GM19239 (cell line): ENCODE measurements at regions not wholly inside any gene's neighbourhood (a gene's known extent, or its start where the extent isn't known, plus 50 kb on each side); places are given as distances from the start of the nearest gene placed in this dataset.

Experiments used
- DNase-seq: peaks from one replicate; pipeline ENCODE4 v3.0.0; 2011; ENCODE audit warnings: low spot score; ENCODE audit not compliant: insufficient read length
- FAIRE-seq: peaks from 2 replicates; lab custom pipeline; 2011; peaks lifted over from hg19 to GRCh38; lab: Jason Lieb, UNC

- DNase-seq (no peak), FAIRE-seq (no peak)
These were observed 185.9 kb upstream of the ONECUT1 start for GRCh38 chr15:52975941-52976449.

GRCh38 chr15:52963865-52964264 lies 173.7 kb upstream of the ONECUT1 start:
- no peak for DNase-seq
- no peak for FAIRE-seq

GRCh38 chr15:52960283-52960682 lies 170.1 kb upstream of the ONECUT1 start:
- no peak for DNase-seq
- FAIRE-seq, result no peak

GRCh38 chr15:52943746-52944145 lies 153.6 kb upstream of the ONECUT1 start:
- FAIRE-seq (no peak), DNase-seq (no peak)

GRCh38 chr15:52936489-52936888 lies 146.4 kb upstream of the ONECUT1 start:
- FAIRE-seq (no peak), DNase-seq (no peak)

- FAIRE-seq (no peak), DNase-seq (no peak)
These were observed 135.0 kb upstream of the ONECUT1 start for GRCh38 chr15:52925130-52925529.

GRCh38 chr15:52924630-52925029 lies 134.5 kb upstream of the ONECUT1 start:
- FAIRE-seq (no peak), DNase-seq (no peak)

- FAIRE-seq, result no peak
- no peak for DNase-seq
These were observed 133.5 kb upstream of the ONECUT1 start for GRCh38 chr15:52923626-52924025.

- no peak for FAIRE-seq
- no peak for DNase-seq
These were observed 132.7 kb upstream of the ONECUT1 start for GRCh38 chr15:52922871-52923270.

- no peak for FAIRE-seq
- DNase-seq, result no peak
These were observed 122.0 kb upstream of the ONECUT1 start for GRCh38 chr15:52912172-52912571.

- FAIRE-seq (no peak), DNase-seq (no peak)
These were observed 103.2 kb upstream of the ONECUT1 start for GRCh38 chr15:52893338-52893737.

GRCh38 chr15:52879904-52880303 lies 89.8 kb upstream of the ONECUT1 start:
- no peak for DNase-seq
- no peak for FAIRE-seq

- DNase-seq, result no peak
- no peak for FAIRE-seq
These were observed 89.0 kb upstream of the ONECUT1 start for GRCh38 chr15:52879145-52879544.

- FAIRE-seq, result no peak
- DNase-seq, result no peak
These were observed 87.0 kb upstream of the ONECUT1 start for GRCh38 chr15:52876991-52877663.

- DNase-seq (no peak), FAIRE-seq (no peak)
These were observed 82.1 kb upstream of the ONECUT1 start for GRCh38 chr15:52872036-52872818.

- no peak for DNase-seq
- no peak for FAIRE-seq
These were observed 79.9 kb upstream of the ONECUT1 start for GRCh38 chr15:52870015-52870414.

- no peak for FAIRE-seq
- no peak for DNase-seq
These were observed 76.6 kb upstream of the ONECUT1 start for GRCh38 chr15:52866698-52867097.

- DNase-seq, result no peak
- FAIRE-seq, result no peak
These were observed 72.5 kb upstream of the ONECUT1 start for GRCh38 chr15:52862677-52863076.

GRCh38 chr15:52858782-52859176 lies 68.6 kb upstream of the ONECUT1 start:
- FAIRE-seq, result no peak
- no peak for DNase-seq

GRCh38 chr15:52857937-52858781 lies 68.0 kb upstream of the ONECUT1 start:
- no peak for DNase-seq
- FAIRE-seq, result no peak

GRCh38 chr15:52857471-52857870 lies 67.3 kb upstream of the ONECUT1 start:
- DNase-seq (no peak), FAIRE-seq (no peak)
